ENCODE measurements at regions not wholly inside any gene's neighbourhood (a gene's known extent, or its start where the extent isn't known, plus 50 kb on each side); places are given as distances from the start of the nearest gene placed in this dataset.
"Not testable (repeated sequence)": the region's sequence is repeated elsewhere in the genome, so short reads cannot be mapped to it uniquely, and the experiment has no call there.

GRCh38 chr21:38998281-38998680, 185.0 kb downstream of the PSMG1 start:
- not testable (repeated sequence) for TF ChIP-seq PATZ1 (CRISPR knock-in tag; IDR thresholded peaks at IDR 0.05; ENCODE audit: borderline replicate concordance); RARB (CRISPR knock-in tag; IDR thresholded peaks at IDR 0.05); TCF4 (CRISPR knock-in tag; IDR thresholded peaks at IDR 0.05; ENCODE audit: borderline replicate concordance); ZNF8 (CRISPR knock-in tag; IDR thresholded peaks at IDR 0.05); TSHZ2 (CRISPR knock-in tag; IDR thresholded peaks at IDR 0.05); PPARA (CRISPR knock-in tag; IDR thresholded peaks at IDR 0.05; ENCODE audit: borderline replicate concordance); CREB5 (CRISPR knock-in tag; IDR thresholded peaks at IDR 0.05; ENCODE audit: low read depth); ESRRG (CRISPR knock-in tag; IDR thresholded peaks at IDR 0.05); ZC3H10 (CRISPR knock-in tag; IDR thresholded peaks at IDR 0.05); ZNF70 (CRISPR knock-in tag; IDR thresholded peaks at IDR 0.05); ZFP30 (CRISPR knock-in tag; IDR thresholded peaks at IDR 0.05); ZNF565 (CRISPR knock-in tag; conservative IDR thresholded peaks at IDR 0.05; ENCODE audit: low read depth)
